Panc1 (cell line): ENCODE measurements at regions not wholly inside any gene's neighbourhood (a gene's known extent, or its start where the extent isn't known, plus 50 kb on each side); places are given as distances from the start of the nearest gene placed in this dataset.

Source experiments
- ATAC-seq: fragments of 200-7000 bp; cut with Tn5 transposase; 2 replicates; pipeline ENCODE4 v1.9.1; 2020; ENCODE audit warnings: mild to moderate bottlenecking, moderate library complexity
- BruUV-seq: library from RNA; stranded (reverse); fragments of 400-500 nt; replicated peaks from 2 replicates; lab custom pipeline; 2021; lab: Mats Ljungman, UMichigan
- CTCF ChIA-PET: fragments of 300-600 bp; sonication (Branson Sonifier 250); formaldehyde crosslinking; loops from one replicate; lab custom pipeline; 2022; ENCODE audit warnings: antibody characterized with exemption; lab: Charles Lee
- POLR2A ChIA-PET: fragments of 300-600 bp; sonication (Branson Sonifier 250); formaldehyde crosslinking; loops from one replicate; lab custom pipeline; 2022; ENCODE audit warnings: antibody characterized with exemption; lab: Charles Lee
- DNase-seq: peaks from one replicate; pipeline ENCODE4 v3.0.0-alpha.2; 2010; ENCODE audit warnings: low read depth, low spot score
- H3K27ac ChIP-seq: 2 replicates; pipeline ENCODE4 v1.5.1; 2011; ENCODE audit warnings: mild to moderate bottlenecking, low read length, inconsistent platforms
- H3K27me3 ChIP-seq: fragments of 200-500 bp; sonication (Bioruptor generic); 2 replicates; pipeline ENCODE4 v1.6.0; 2014; ENCODE audit warnings: low read length, inconsistent platforms; ENCODE audit not compliant: control insufficient read depth, insufficient read depth
- H3K36me3 ChIP-seq: fragments of 200-500 bp; sonication (Bioruptor generic); 2 replicates; pipeline ENCODE4 v1.5.1; 2014; ENCODE audit warnings: inconsistent platforms, mild to moderate bottlenecking, low read length, moderate library complexity; ENCODE audit not compliant: control insufficient read depth, insufficient read depth
- H3K4me1 ChIP-seq: 2 replicates; pipeline ENCODE4 v1.5.1; 2011; ENCODE audit warnings: inconsistent platforms, mild to moderate bottlenecking, low read length, moderate library complexity; ENCODE audit not compliant: control insufficient read depth, insufficient read depth
- H3K4me3 ChIP-seq, 2 experiments: 2 replicates each; pipeline ENCODE4 v1.5.1; 2011 to 2012; ENCODE audit warnings: low read depth in 2 of 2, low read length in 2 of 2, mild to moderate bottlenecking in 2 of 2, inconsistent platforms in 1 of 2, moderate library complexity in 1 of 2
- H3K9me3 ChIP-seq: fragments of 200-500 bp; sonication (Bioruptor generic); 2 replicates; pipeline ENCODE4 v1.5.1; 2014; ENCODE audit warnings: low read depth, mild to moderate bottlenecking, inconsistent platforms, low read length, moderate library complexity; ENCODE audit not compliant: control insufficient read depth, insufficient read depth
- POLR2AphosphoS5 ChIP-seq: IDR thresholded peaks from 2 replicates; pipeline ENCODE4 v1.6.1; 2012; ENCODE audit warnings: mild to moderate bottlenecking, low read depth, low read length, moderate library complexity
- REST ChIP-seq, 2 experiments: IDR thresholded peaks; 2 replicates each; pipeline ENCODE4 v1.6.1; 2011 to 2012; ENCODE audit warnings: low read depth in 2 of 2, control low read depth in 1 of 2, low read length in 1 of 2, mild to moderate bottlenecking in 1 of 2, moderate library complexity in 1 of 2; ENCODE audit not compliant: insufficient read depth in 1 of 2
- SIN3A ChIP-seq: IDR thresholded peaks from 2 replicates; pipeline ENCODE4 v1.6.1; 2012; ENCODE audit warnings: low read depth, mild to moderate bottlenecking, low read length, moderate library complexity, borderline replicate concordance; ENCODE audit not compliant: insufficient read depth
- TCF7L2 ChIP-seq: IDR thresholded peaks from 2 replicates; pipeline ENCODE4 v1.6.1; 2011; ENCODE audit warnings: mild to moderate bottlenecking, low read depth, low read length, inconsistent platforms
- in situ Hi-C: cut with HindIII; loops from 2 replicates; pipeline ENCODE4 v1.10.0; 2016; ENCODE audit warnings: low sequenced_read_pairs, low pct_unique_long_range_greater_than_20kb
- intact Hi-C: fragments of 100-400 bp; cut with micrococcal nuclease; formaldehyde crosslinking; loops from one replicate; pipeline ENCODE4 v1.10.0; 2022; ENCODE audit not compliant: unreplicated experiment
- TF ChIP-seq, protein P1 (sequence below): fragments of 450-650 bp; IDR thresholded peaks from 2 replicates; pipeline ENCODE4 v1.5.1; 2017; ENCODE audit warnings: mild to moderate bottlenecking

DNA sequence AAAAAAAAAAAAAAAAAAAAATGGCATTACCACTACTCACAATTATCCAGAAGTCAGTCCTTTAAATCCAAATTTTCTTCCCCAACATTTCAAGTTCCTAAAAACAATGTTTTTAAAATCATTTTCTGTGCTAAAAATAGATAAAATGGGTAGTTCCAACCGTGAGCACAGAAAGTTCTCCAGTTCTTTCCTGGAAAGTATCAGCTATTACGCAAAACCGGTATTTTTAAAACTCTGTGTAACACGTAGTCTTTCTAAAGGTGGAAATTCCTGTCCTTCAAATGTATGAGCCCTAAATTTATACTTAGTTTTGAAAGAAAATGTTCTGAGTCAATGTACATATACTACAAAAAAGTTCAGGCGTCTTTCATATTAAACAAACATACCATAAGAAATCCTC lies 83.5 kb upstream of the SCAF8 start:
- no peaks in the 10 kb centered on the region for H3K9me3 ChIP-seq
- POLR2A ChIA-PET = interaction anchor here (0.6 kb wide), 1 partner anchor 101 kb away, joined by 6 read pairs; no protein-coding TSS in a partner anchor
- no peak for DNase-seq
- H3K36me3 ChIP-seq = no peaks in the 10 kb centered on the region
- H3K4me3 ChIP-seq = no peak overlapping the region
- intact Hi-C loops = no loop called here
- TF ChIP-seq POLR2AphosphoS5 (no peak), REST (IDR thresholded peaks at IDR 0.05; ENCODE audit: insufficient read depth in 1 of 2, low read depth in 2 of 2, low read length in 1 of 2) (no peak), SIN3A (no peak), TCF7L2 (no peak)
- TF ChIP-seq, protein P1, sequence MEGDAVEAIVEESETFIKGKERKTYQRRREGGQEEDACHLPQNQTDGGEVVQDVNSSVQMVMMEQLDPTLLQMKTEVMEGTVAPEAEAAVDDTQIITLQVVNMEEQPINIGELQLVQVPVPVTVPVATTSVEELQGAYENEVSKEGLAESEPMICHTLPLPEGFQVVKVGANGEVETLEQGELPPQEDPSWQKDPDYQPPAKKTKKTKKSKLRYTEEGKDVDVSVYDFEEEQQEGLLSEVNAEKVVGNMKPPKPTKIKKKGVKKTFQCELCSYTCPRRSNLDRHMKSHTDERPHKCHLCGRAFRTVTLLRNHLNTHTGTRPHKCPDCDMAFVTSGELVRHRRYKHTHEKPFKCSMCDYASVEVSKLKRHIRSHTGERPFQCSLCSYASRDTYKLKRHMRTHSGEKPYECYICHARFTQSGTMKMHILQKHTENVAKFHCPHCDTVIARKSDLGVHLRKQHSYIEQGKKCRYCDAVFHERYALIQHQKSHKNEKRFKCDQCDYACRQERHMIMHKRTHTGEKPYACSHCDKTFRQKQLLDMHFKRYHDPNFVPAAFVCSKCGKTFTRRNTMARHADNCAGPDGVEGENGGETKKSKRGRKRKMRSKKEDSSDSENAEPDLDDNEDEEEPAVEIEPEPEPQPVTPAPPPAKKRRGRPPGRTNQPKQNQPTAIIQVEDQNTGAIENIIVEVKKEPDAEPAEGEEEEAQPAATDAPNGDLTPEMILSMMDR = no peak
- no peak for ATAC-seq
- BruUV-seq = no TSS peak
- peaks cover 4% of the 10 kb centered on the region; the same call in 1 of the 2 replicates for H3K4me1 ChIP-seq
- in situ Hi-C loops = no loop called here
- no peak overlapping the region for H3K27ac ChIP-seq
- CTCF ChIA-PET = interaction anchor here (0.7 kb wide), 1 partner anchor 519 kb away, joined by 8 read pairs; no protein-coding TSS in a partner anchor
- H3K27me3 ChIP-seq = no peaks in the 10 kb centered on the region

- DNase-seq (no peak), ATAC-seq (no peak)
- Histone ChIP-seq H3K9me3 (no peaks in the 10 kb centered on the region), H3K4me3 (no peak overlapping the region), H3K4me1 (peaks cover 4% of the 10 kb centered on the region; the same call in 1 of the 2 replicates), H3K36me3 (no peaks in the 10 kb centered on the region), H3K27me3 (no peaks in the 10 kb centered on the region), H3K27ac (no peak overlapping the region)
- intact Hi-C loops = no loop called here
- ChIA-PET POLR2A (interaction anchor here (0.6 kb wide), 1 partner anchor 102 kb away, joined by 6 read pairs; no protein-coding TSS in a partner anchor), CTCF (no interaction called here)
- BruUV-seq = no TSS peak
- in situ Hi-C loops = no loop called here
- TF ChIP-seq REST (IDR thresholded peaks at IDR 0.05; ENCODE audit: insufficient read depth in 1 of 2, low read depth in 2 of 2, low read length in 1 of 2) = no peak
- TF ChIP-seq SIN3A = no peak
- TF ChIP-seq, protein P1 = no peak
- TF ChIP-seq POLR2AphosphoS5 = no peak
- TF ChIP-seq TCF7L2 = no peak
Measured at GRCh38 chr6:154650351-154650750, 82.9 kb upstream of the SCAF8 start.
